NB4 (cell line): ENCODE measurements at regions not wholly inside any gene's neighbourhood (a gene's known extent, or its start where the extent isn't known, plus 50 kb on each side); places are given as distances from the start of the nearest gene placed in this dataset.

Experiments
- CTCF ChIP-seq: IDR thresholded peaks from one replicate; pipeline ENCODE4 v1.5.1; 2012; ENCODE audit warnings: low read depth, low read length
- MAX ChIP-seq: IDR thresholded peaks from 2 replicates; pipeline ENCODE4 v1.6.1; 2011; ENCODE audit warnings: low read depth, low read length

- TF ChIP-seq MAX (no peak), CTCF (no peak)
Measured at GRCh38 chr7:73945022-73945421, 83.0 kb upstream of the ELN start.
